GM19463 (cell line): ENCODE measurements at regions not wholly inside any gene's neighbourhood (a gene's known extent, or its start where the extent isn't known, plus 50 kb on each side); places are given as distances from the start of the nearest gene placed in this dataset.
A peak's percentile ranks its signal among the peaks of the same experiment; 100 is the strongest.
"Not testable (repeated sequence)": the region's sequence is repeated elsewhere in the genome, so short reads cannot be mapped to it uniquely, and the experiment has no call there.

Source experiments
- ATAC-seq: cut with Tn5 transposase; IDR thresholded peaks from one replicate; pipeline ENCODE4 v1.9.1; 2021; ENCODE audit warnings: mild to moderate bottlenecking, moderate library complexity; ENCODE audit not compliant: unreplicated experiment

- ATAC-seq = no peak
These were observed 165.0 kb downstream of the SPIN4 start for GRCh38 chrX:63186137-63186536.

GRCh38 chrX:63179852-63180251 is 171.3 kb downstream of the SPIN4 start:
- ATAC-seq = not testable (repeated sequence)

DNA sequence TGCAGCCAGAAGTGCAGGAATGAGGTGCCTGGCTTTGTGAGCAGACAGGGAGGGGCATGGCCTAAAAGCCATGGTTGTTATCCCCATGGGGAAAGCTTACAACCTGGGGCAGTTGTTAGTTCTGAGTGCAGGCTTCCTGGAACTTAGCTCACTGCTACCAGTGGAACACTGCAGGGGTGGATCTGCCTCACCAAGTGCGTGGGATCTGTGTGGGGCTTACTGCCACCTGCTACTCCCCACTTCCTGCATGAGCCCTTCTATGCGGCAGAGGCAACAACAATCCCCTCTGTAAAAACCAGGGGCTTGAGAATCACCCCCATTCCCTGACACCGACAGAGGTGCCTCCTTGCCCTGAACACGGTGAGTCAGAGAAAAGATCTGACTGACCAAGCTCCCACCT is 174.6 kb downstream of the SPIN4 start:
- not testable (repeated sequence) for ATAC-seq

DNA sequence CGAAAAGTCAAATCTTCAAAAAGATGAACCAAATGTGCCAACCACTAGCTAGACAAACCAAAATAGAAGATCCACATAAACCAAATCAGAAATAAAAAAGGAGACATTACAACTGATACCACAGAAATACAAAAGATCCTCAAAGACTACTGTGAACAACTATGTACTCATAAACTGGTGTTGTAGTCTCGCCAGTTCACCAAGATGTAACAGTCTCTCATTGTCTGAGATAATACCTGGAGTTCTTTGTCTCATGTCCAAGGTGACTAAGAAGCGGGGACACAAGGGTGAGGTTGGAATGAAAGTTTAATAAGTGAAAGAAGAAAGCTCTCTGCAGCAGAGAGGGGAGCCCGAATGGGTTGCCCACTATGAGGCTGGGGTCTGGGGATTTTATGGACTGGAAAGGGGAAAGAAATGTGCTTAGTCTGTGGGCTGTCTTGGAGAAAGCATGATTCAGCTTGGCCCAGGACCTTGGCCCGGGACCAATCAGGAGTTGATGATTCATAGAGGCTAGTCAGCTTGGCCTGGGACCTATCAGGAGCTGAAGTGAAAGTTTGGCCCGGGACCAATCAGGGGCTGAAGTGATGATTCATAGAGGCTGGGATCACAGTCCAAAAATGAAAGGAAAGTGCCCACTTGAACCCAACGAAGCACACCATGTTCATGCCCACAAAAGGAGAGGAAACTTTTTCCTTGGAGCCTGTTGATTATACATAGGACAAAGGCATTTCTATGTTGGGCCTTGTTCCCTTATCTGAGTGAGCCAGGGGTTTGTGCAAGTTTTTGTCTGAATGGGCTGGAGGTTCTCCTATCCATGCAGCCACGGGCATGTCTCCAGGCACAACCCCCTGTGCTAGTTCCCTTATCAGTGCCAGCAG is 177.1 kb downstream of the SPIN4 start:
- not testable (repeated sequence) for ATAC-seq

DNA sequence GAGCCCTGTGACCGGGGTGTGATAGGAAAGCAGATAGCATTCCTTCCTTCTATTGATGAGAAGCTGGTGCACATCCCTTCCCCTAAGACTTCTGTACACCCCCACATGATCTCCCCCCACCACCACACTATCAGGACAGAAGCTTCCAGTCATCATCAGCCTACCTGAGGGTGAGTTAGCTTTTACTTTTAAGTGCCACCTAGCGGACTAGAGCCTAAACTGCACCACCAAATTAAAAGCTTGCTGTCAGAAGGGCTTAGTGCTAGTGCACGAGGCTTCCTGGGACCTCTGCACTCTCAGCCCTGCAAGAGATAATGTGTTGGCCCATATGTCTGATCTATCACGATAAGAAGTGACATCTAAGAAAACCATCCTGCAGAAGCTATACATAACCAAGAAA is 181.7 kb downstream of the SPIN4 start:
- peak; percentile 73 for ATAC-seq

DNA sequence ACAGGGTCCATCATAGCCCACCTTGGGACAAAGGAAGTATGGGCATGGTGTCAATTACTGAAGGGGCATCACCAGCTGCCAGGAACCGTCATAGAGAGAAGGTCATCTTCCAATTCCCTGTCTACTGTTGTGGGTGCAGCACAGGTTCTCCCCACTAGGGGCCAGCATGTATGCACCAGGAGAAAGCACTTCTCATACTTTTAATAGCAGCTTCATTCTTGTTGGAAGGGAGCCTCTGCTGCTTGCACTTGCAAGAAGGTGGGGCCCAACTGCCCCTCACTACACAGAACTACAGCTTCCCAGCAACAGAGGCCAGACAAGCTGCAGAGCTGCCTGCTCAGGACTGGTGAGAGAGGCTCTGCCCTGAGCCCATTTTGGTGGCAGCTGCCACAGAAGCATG is 182.2 kb downstream of the SPIN4 start:
- ATAC-seq = not testable (repeated sequence)

DNA sequence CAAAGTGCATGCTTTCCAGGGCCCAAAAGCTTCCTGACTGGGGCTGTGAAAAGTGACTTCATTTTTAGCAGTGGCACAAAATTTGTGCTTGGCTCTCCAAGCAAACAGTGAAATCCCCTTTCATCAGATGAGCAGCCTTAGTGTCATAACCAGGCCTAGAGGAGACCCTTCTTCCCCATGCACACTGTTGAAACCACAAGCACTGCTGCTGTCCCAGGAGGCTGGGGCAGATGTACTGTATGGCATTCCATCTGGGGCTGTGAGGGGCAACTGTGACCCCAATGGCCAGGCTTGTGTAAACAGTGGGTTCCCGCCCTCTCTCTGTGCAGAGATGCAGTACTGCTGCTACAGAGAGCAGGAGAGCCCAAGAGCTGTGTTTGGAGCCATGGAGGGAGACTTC is 184.1 kb downstream of the SPIN4 start:
- not testable (repeated sequence) for ATAC-seq

DNA sequence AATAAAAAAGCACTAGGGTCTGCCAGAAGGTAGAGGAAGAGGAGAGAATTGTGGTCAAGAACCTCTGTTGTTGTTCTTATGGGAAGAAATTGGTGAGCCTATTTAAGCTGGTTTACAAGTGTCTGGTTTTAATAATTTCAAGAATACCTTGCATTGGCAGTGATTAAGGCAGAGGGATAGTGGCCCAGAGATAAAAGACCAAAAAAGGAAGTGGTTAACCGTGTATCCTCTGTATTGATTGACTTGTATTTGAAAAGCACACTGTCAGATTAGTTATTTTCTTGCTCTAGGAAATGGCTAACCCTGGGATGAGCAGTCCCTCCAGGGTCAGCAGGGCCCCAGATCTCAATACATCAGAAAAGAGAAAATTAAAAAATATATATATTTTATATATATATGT is 190.1 kb downstream of the SPIN4 start:
- not testable (repeated sequence) for ATAC-seq

GRCh38 chrX:63160340-63160739 is 190.8 kb downstream of the SPIN4 start:
- ATAC-seq = not testable (repeated sequence)

GRCh38 chrX:63145526-63145925 is 205.6 kb downstream of the SPIN4 start:
- ATAC-seq = not testable (repeated sequence)

GRCh38 chrX:63142588-63142987 is 208.5 kb downstream of the SPIN4 start:
- not testable (repeated sequence) for ATAC-seq

- not testable (repeated sequence) for ATAC-seq
These were observed 215.3 kb downstream of the SPIN4 start for GRCh38 chrX:63135859-63136258.

GRCh38 chrX:63128509-63128908 is 222.6 kb downstream of the SPIN4 start:
- ATAC-seq = peak; percentile 95

GRCh38 chrX:63115196-63115595 is 235.9 kb downstream of the SPIN4 start:
- no peak for ATAC-seq

DNA sequence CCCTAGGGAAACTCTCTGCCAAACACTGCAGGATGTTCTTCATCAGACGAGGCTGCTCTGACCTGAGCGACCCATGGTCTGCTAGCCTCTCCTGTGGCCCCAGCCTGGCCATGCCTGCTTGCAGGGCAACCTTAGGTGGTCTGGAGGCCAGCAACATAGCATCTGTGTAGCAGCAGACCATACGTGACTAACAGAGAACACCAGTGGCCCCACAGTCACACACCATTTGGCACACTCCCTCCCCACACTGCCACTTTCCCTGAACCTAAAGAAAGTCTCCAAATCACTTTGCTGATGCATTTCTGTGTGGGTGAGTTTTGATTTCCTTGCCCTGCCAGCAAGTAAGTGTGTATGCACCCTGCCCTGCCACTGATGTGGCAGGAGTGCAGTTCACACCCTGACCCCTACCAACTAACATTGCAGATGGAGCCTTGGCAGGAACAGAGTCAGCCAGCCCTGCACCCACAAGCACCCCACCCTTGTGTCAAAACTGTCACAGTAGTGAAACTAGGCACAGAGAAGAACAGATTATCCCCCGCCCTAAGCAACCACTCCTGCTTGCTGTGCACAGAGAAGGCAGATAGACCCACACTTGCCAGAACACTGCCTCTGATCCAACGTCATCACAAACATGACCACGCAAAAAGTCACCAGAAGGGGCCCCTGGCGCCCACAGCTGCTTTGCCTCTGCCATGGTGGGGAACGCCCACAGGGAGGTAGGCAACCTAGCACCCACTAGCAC is 249.1 kb downstream of the SPIN4 start:
- no peak for ATAC-seq

DNA sequence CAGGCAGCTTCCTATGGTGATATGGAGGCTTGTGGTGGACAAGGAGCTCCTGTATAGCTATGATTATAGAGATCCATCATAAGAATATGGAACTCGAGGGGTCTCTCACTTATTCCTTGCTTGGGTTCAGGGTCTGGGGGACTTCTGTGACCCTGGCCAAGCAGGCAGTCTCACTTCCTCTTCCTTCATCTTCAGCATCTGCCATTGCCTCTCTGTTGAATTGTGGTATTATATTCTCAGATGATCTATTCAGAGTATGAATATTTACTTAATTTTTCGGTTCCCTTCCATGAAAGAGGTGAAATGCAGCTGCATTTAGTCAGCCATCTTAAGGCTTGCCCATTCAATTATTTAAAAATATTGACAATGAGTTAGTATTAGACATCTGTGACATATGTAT is 292.9 kb downstream of the SPIN4 start:
- ATAC-seq = no peak

DNA sequence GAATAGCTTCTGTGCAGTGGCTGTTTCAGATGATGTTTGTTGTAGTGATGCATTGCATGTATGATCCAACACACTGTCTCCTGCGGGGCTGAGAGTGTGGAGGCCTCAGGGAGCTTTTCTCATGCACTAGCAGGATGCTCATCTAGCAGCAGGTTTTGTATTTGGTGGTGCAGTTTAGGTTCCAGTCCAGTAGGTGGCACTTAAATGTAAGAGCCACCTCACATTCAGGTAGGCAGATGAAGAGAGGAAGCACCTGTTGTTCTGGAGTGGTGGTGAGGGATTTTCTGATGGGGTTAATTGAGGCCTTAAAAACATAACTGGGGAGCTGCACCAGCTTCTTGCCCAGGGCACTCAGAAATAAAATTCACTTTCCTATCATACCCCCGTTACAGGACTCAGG is 300.9 kb downstream of the SPIN4 start:
- no peak for ATAC-seq

DNA sequence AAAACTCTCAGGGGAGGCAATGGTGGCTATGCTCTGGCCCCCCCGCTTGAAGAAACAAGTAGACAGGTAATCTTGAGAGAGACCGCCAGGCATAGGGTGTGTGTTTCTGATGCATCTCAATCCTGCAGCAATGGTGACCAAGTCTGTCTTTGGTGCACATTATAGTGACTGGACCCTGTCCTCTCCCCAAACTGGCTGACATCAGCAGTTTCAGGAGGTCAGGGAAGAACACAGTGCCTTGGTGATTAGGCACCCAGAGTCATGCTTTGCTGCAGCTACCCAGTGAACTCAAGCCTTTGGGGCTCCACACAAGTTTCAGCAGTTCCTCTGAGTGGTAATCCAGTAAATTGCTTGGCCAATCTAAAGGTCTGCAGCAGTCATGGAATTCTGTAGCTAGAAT is 318.3 kb downstream of the SPIN4 start:
- no peak for ATAC-seq

DNA sequence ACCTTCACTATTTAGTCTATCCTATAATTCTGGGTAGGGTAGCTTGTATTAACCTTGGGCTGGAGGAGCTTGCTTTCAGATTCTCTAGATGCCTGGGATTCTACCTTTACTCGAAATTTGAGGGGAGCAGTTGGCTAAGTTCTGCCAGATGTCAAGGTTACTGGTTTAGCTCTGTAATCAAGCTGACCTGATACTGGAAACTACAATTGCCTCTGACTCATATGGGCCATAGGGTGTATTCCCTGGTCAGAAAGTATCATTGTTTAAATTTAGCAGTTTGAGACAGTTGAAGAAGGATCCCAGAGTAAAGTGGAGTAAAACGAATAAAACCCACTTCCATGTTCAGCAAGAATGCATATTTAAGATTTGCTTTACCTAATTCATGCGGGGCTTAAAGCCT is 337.6 kb downstream of the SPIN4 start:
- no peak for ATAC-seq

GRCh38 chrX:63012574-63012973 is 338.6 kb downstream of the SPIN4 start:
- ATAC-seq = no peak

DNA sequence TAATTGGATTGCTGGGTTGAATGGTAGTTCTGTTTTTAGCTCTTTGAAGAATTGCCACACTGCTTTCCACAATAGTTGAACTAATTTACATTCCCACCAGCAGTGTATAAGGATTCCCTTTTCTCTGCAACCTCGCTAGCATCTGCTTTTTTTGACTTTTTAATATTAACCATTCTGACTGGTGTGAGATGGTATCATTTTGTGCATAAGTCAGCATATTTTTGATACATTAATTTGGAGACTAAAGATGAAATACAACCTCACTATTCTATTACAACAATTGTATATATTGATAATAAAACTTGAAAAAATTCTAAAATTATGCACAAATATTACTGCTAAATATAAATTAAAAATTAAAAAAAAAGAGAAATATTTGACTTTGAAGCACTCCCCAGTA is 350.9 kb downstream of the SPIN4 start:
- not testable (repeated sequence) for ATAC-seq
